ENCODE measurements at regions not wholly inside any gene's neighbourhood (a gene's known extent, or its start where the extent isn't known, plus 50 kb on each side); places are given as distances from the start of the nearest gene placed in this dataset.

- no peak for DNase-seq (ENCODE audit: low spot score)
These were observed 143.9 kb downstream of the LSM5 start for GRCh38 chr7:32346253-32346652.

- no peak for DNase-seq (ENCODE audit: low spot score)
These were observed 153.5 kb downstream of the LSM5 start for GRCh38 chr7:32336726-32337125.

GRCh38 chr7:32335107-32335506 lies 155.1 kb downstream of the LSM5 start:
- DNase-seq (ENCODE audit: low spot score), result no peak

GRCh38 chr7:32330602-32331001 lies 159.6 kb downstream of the LSM5 start:
- DNase-seq (ENCODE audit: low spot score), result no peak

GRCh38 chr7:32326078-32326477 lies 164.1 kb downstream of the LSM5 start:
- no peak for DNase-seq (ENCODE audit: low spot score)

GRCh38 chr7:32323712-32324111 lies 166.5 kb downstream of the LSM5 start:
- no peak for DNase-seq (ENCODE audit: low spot score)

GRCh38 chr7:32319012-32319382 lies 171.2 kb downstream of the LSM5 start:
- DNase-seq (ENCODE audit: low spot score), result no peak

- no peak for DNase-seq (ENCODE audit: low spot score)
These were observed 171.7 kb downstream of the LSM5 start for GRCh38 chr7:32318300-32319011.

GRCh38 chr7:32316839-32317238 lies 173.3 kb downstream of the LSM5 start:
- no peak for DNase-seq (ENCODE audit: low spot score)

- DNase-seq (ENCODE audit: low spot score), result no peak
These were observed 175.4 kb downstream of the LSM5 start for GRCh38 chr7:32314761-32315160.

- DNase-seq (ENCODE audit: low spot score), result no peak
These were observed 188.8 kb downstream of the LSM5 start for GRCh38 chr7:32301427-32301826.

GRCh38 chr7:32299133-32299702 lies 191.0 kb downstream of the LSM5 start:
- DNase-seq (ENCODE audit: low spot score), result no peak

GRCh38 chr7:32298408-32299132 lies 191.6 kb downstream of the LSM5 start:
- DNase-seq (ENCODE audit: low spot score), result no peak

- DNase-seq (ENCODE audit: low spot score), result no peak
These were observed 196.3 kb downstream of the LSM5 start for GRCh38 chr7:32293833-32294232.

GRCh38 chr7:32289651-32290414 lies 200.3 kb downstream of the LSM5 start:
- DNase-seq (ENCODE audit: low spot score), result no peak

- DNase-seq (ENCODE audit: low spot score), result no peak
These were observed 204.5 kb downstream of the LSM5 start for GRCh38 chr7:32285698-32286097.

- no peak for DNase-seq (ENCODE audit: low spot score)
These were observed 206.6 kb downstream of the LSM5 start for GRCh38 chr7:32283546-32283945.

GRCh38 chr7:32279500-32279899 lies 209.3 kb upstream of the PDE1C start:
- no peak for DNase-seq (ENCODE audit: low spot score)

GRCh38 chr7:32275216-32276009 lies 205.2 kb upstream of the PDE1C start:
- DNase-seq (ENCODE audit: low spot score), result no peak

GRCh38 chr7:32273297-32273696 lies 203.1 kb upstream of the PDE1C start:
- DNase-seq (ENCODE audit: low spot score), result no peak

- DNase-seq (ENCODE audit: low spot score), result no peak
These were observed 196.8 kb upstream of the PDE1C start for GRCh38 chr7:32266932-32267475.

All from ureter (tissue), 1 donor.